HepG2 (cell line): ENCODE measurements at regions not wholly inside any gene's neighbourhood (a gene's known extent, or its start where the extent isn't known, plus 50 kb on each side); places are given as distances from the start of the nearest gene placed in this dataset.

Experiments
- CBX2 ChIP-seq, 2 experiments: fragments of 200-600 bp in 1 of 2; sonication (generic); formaldehyde crosslinking in 1 of 2; IDR thresholded peaks; 2 replicates each; pipeline versions ENCODE4 v1.7.0 to v1.8.1; 2018 to 2022; ENCODE audit warnings: low read depth in 2 of 2, low read length in 1 of 2, mild to moderate bottlenecking in 1 of 2, missing genetic modification reagents in 1 of 2
- FOXM1 ChIP-seq: sonication (generic); formaldehyde crosslinking; IDR thresholded peaks from 2 replicates; pipeline ENCODE4 v1.5.0; 2020; ENCODE audit warnings: missing genetic modification reagents
- GLI4 ChIP-seq: sonication (generic); formaldehyde crosslinking; IDR thresholded peaks from 2 replicates; pipeline ENCODE4 v1.5.1; 2020; ENCODE audit warnings: missing genetic modification reagents, mild to moderate bottlenecking, moderate library complexity, borderline replicate concordance
- JARID2 ChIP-seq: sonication (generic); formaldehyde crosslinking; IDR thresholded peaks from 2 replicates; pipeline ENCODE4 v1.8.1; 2023; ENCODE audit warnings: missing genetic modification reagents, inconsistent platforms; ENCODE audit not compliant: insufficient replicate concordance
- NBN ChIP-seq: fragments of 450-650 bp; conservative IDR thresholded peaks from 2 replicates; pipeline ENCODE4 v1.6.1; 2017
- NRL ChIP-seq: sonication (generic); formaldehyde crosslinking; IDR thresholded peaks from 2 replicates; pipeline ENCODE4 v1.5.0; 2020; ENCODE audit warnings: missing genetic modification reagents, mild to moderate bottlenecking, moderate library complexity, borderline replicate concordance
- PRMT3 ChIP-seq: sonication (generic); formaldehyde crosslinking; IDR thresholded peaks from 2 replicates; pipeline ENCODE4 v1.8.1; 2022; ENCODE audit warnings: low read depth, mild to moderate bottlenecking, moderate library complexity, missing genetic modification reagents, borderline replicate concordance
- RCOR2 ChIP-seq: IDR thresholded peaks from 2 replicates; pipeline ENCODE4 v1.6.1; 2016; ENCODE audit warnings: missing biosample characterization, missing genetic modification reagents
- SETDB1 ChIP-seq: sonication (generic); formaldehyde crosslinking; IDR thresholded peaks from 2 replicates; pipeline ENCODE4 v1.5.1; 2020; ENCODE audit warnings: missing genetic modification reagents, mild to moderate bottlenecking, borderline replicate concordance
- SYNCRIP ChIP-seq: fragments of 200-400 bp; formaldehyde crosslinking; IDR thresholded peaks from 2 replicates; pipeline ENCODE4 v1.6.1; 2018; ENCODE audit warnings: mild to moderate bottlenecking, low read depth, low read length; ENCODE audit not compliant: insufficient read depth
- TCF7 ChIP-seq: sonication (generic); IDR thresholded peaks from 2 replicates; pipeline ENCODE4 v1.6.1; 2016; ENCODE audit warnings: antibody characterized with exemption, low read depth
- ZFP36 ChIP-seq: fragments of 150-350 bp; IDR thresholded peaks from 2 replicates; pipeline ENCODE4 v1.6.1; 2018; ENCODE audit warnings: borderline replicate concordance, low read length, low read depth; ENCODE audit not compliant: partially characterized antibody
- ZNF10 ChIP-seq: sonication (generic); formaldehyde crosslinking; IDR thresholded peaks from 2 replicates; pipeline ENCODE4 v1.4.0; 2020; ENCODE audit warnings: mild to moderate bottlenecking, low read depth, missing genetic modification reagents, borderline replicate concordance
- ZNF496 ChIP-seq: sonication (generic); formaldehyde crosslinking; IDR thresholded peaks from 2 replicates; pipeline ENCODE4 v1.8.1; 2023; ENCODE audit warnings: mild to moderate bottlenecking, moderate library complexity, missing genetic modification reagents; ENCODE audit not compliant: insufficient replicate concordance
- ZNF510 ChIP-seq: sonication (generic); formaldehyde crosslinking; IDR thresholded peaks from 2 replicates; pipeline ENCODE4 v1.4.0; 2020; ENCODE audit warnings: low read depth, mild to moderate bottlenecking, missing genetic modification reagents
- ZNF652 ChIP-seq: IDR thresholded peaks from 2 replicates; pipeline ENCODE4 v1.6.1; 2016; ENCODE audit warnings: low read depth, borderline replicate concordance
- ZNF816 ChIP-seq: sonication (generic); formaldehyde crosslinking; IDR thresholded peaks from 2 replicates; pipeline ENCODE4 v1.8.0; 2022; ENCODE audit warnings: missing genetic modification reagents, mild to moderate bottlenecking, borderline replicate concordance
- TF ChIP-seq, protein P1 (sequence below): sonication (generic); formaldehyde crosslinking; conservative IDR thresholded peaks from 2 replicates; pipeline ENCODE4 v1.4.0; 2020; ENCODE audit warnings: missing genetic modification reagents
- TF ChIP-seq, protein P2 (sequence below): IDR thresholded peaks from 2 replicates; pipeline ENCODE4 v1.6.1; 2016; ENCODE audit warnings: mild to moderate bottlenecking
- TF ChIP-seq, protein P3 (sequence below): sonication (generic); formaldehyde crosslinking; IDR thresholded peaks from 2 replicates; pipeline ENCODE4 v1.8.1; 2023; ENCODE audit warnings: mild to moderate bottlenecking, inconsistent platforms, moderate library complexity, missing genetic modification reagents, borderline replicate concordance
- TF ChIP-seq, protein P4 (sequence below): sonication (generic); formaldehyde crosslinking; conservative IDR thresholded peaks from 2 replicates; pipeline ENCODE4 v1.4.0; 2020; ENCODE audit warnings: mild to moderate bottlenecking, missing genetic modification reagents, moderate library complexity

DNA sequence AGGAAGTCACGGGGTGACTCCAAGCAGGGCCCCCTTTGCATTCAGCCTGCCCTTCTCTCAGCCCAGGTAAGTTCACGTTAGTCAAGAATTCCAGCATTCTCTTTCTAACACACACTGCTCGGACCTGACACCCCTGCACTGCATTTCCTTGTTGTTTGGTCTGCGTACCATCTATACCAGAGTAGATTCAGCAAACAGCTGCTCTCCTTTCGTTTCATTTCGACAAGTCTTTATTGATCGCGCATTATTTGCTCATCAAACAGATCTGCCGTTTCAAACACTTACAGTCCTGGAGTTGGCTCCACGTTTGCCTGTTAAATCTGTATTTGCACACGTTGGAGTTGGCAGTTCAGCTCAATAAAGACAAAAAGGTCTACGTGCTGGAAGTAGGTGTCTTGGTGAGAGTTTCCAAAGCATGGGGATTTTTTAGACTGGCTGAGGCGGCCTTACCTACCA is 495.1 kb downstream of the RPS24 start (continued):
- TF ChIP-seq, protein P1, sequence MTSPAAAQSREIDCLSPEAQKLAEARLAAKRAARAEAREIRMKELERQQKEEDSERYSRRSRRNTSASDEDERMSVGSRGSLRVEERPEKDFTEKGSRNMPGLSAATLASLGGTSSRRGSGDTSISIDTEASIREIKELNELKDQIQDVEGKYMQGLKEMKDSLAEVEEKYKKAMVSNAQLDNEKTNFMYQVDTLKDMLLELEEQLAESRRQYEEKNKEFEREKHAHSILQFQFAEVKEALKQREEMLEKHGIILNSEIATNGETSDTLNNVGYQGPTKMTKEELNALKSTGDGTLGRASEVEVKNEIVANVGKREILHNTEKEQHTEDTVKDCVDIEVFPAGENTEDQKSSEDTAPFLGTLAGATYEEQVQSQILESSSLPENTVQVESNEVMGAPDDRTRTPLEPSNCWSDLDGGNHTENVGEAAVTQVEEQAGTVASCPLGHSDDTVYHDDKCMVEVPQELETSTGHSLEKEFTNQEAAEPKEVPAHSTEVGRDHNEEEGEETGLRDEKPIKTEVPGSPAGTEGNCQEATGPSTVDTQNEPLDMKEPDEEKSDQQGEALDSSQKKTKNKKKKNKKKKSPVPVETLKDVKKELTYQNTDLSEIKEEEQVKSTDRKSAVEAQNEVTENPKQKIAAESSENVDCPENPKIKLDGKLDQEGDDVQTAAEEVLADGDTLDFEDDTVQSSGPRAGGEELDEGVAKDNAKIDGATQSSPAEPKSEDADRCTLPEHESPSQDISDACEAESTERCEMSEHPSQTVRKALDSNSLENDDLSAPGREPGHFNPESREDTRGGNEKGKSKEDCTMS (CRISPR knock-in tag), result no peak
- TF ChIP-seq FOXM1 (CRISPR knock-in tag) (no peak), GLI4 (CRISPR knock-in tag) (no peak), ZFP36 (no peak), ZNF10 (no peak), ZNF652 (CRISPR knock-in tag) (peak; percentile 37; the same call in 1 of the 2 replicates), CBX2 (IDR thresholded peaks at IDR 0.05; ENCODE audit: low read depth, low read length) (no peak), CBX2 (CRISPR knock-in tag; IDR thresholded peaks at IDR 0.05; ENCODE audit: low read depth) (no peak), PRMT3 (CRISPR knock-in tag) (0 out of 2 replicates have a peak, but pooled peaks have one; percentile 66), NBN (no peak), TCF7 (peak; percentile 83), ZNF510 (CRISPR knock-in tag) (0 out of 2 replicates have a peak, but pooled peaks have one; percentile 72), RCOR2 (CRISPR knock-in tag) (peak; percentile 91), ZNF816 (CRISPR knock-in tag) (peak; percentile 45; the same call in 1 of the 2 replicates), JARID2 (CRISPR knock-in tag) (peak; percentile 67), NRL (CRISPR knock-in tag) (no peak), SYNCRIP (no peak), SETDB1 (no peak), ZNF496 (CRISPR knock-in tag) (no peak)
- TF ChIP-seq, protein P2, sequence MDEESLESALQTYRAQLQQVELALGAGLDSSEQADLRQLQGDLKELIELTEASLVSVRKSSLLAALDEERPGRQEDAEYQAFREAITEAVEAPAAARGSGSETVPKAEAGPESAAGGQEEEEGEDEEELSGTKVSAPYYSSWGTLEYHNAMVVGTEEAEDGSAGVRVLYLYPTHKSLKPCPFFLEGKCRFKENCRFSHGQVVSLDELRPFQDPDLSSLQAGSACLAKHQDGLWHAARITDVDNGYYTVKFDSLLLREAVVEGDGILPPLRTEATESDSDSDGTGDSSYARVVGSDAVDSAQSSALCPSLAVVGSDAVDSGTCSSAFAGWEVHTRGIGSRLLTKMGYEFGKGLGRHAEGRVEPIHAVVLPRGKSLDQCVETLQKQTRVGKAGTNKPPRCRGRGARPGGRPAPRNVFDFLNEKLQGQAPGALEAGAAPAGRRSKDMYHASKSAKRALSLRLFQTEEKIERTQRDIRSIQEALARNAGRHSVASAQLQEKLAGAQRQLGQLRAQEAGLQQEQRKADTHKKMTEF (CRISPR knock-in tag), result peak; percentile 88
- TF ChIP-seq, protein P3, sequence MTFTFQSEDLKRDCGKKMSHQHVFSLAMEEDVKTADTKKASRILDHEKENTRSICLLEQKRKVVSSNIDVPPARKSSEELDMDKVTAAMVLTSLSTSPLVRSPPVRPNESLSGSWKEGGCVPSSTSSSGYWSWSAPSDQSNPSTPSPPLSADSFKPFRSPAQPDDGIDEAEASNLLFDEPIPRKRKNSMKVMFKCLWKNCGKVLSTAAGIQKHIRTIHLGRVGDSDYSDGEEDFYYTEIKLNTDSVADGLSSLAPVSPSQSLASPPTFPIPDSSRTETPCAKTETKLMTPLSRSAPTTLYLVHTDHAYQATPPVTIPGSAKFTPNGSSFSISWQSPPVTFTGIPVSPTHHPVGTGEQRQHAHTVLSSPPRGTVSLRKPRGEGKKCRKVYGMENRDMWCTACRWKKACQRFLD, result no peak
- TF ChIP-seq, protein P4, sequence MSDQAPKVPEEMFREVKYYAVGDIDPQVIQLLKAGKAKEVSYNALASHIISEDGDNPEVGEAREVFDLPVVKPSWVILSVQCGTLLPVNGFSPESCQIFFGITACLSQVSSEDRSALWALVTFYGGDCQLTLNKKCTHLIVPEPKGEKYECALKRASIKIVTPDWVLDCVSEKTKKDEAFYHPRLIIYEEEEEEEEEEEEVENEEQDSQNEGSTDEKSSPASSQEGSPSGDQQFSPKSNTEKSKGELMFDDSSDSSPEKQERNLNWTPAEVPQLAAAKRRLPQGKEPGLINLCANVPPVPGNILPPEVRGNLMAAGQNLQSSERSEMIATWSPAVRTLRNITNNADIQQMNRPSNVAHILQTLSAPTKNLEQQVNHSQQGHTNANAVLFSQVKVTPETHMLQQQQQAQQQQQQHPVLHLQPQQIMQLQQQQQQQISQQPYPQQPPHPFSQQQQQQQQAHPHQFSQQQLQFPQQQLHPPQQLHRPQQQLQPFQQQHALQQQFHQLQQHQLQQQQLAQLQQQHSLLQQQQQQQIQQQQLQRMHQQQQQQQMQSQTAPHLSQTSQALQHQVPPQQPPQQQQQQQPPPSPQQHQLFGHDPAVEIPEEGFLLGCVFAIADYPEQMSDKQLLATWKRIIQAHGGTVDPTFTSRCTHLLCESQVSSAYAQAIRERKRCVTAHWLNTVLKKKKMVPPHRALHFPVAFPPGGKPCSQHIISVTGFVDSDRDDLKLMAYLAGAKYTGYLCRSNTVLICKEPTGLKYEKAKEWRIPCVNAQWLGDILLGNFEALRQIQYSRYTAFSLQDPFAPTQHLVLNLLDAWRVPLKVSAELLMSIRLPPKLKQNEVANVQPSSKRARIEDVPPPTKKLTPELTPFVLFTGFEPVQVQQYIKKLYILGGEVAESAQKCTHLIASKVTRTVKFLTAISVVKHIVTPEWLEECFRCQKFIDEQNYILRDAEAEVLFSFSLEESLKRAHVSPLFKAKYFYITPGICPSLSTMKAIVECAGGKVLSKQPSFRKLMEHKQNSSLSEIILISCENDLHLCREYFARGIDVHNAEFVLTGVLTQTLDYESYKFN, result peak; percentile 97
